ENCODE measurements at regions not wholly inside any gene's neighbourhood (a gene's known extent, or its start where the extent isn't known, plus 50 kb on each side); places are given as distances from the start of the nearest gene placed in this dataset.
"Not testable (repeated sequence)": the region's sequence is repeated elsewhere in the genome, so short reads cannot be mapped to it uniquely, and the experiment has no call there.

DNA sequence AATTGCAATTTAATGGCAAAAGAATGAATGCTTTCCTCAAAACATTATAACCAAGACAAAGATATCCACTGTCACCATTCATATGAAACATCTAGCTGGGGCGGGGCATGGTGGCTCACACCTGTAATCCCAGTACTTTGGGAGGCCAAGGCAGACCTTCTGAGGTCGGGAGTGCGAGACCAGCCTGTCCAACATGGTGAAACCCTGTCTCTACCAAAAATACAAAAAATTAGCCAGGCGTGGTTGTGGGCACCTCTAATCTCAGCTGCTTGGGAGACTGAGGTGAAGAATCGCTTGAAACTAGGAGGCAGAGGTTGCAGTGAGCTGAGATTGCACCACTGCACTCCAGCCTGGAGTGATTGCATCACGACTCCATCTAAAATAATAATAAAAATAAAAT is 740.6 kb upstream of the MIR17HG start:
- TF ChIP-seq SPI1 (IDR thresholded peaks at IDR 0.05; ENCODE audit: borderline replicate concordance, low read depth); POLR2AphosphoS5 (IDR thresholded peaks at IDR 0.05; ENCODE audit: low read depth): not testable (repeated sequence)
